HG03378 (cell line): ENCODE measurements at regions not wholly inside any gene's neighbourhood (a gene's known extent, or its start where the extent isn't known, plus 50 kb on each side); places are given as distances from the start of the nearest gene placed in this dataset.

Source experiments
- ATAC-seq: cut with Tn5 transposase; IDR thresholded peaks from one replicate; pipeline ENCODE4 v1.9.1; 2021; ENCODE audit warnings: mild to moderate bottlenecking, moderate library complexity; ENCODE audit not compliant: unreplicated experiment

GRCh38 chr7:130878785-130879184 lies 144.8 kb upstream of the KLF14 start:
- ATAC-seq = no peak

- ATAC-seq = no peak
These were observed 145.2 kb upstream of the KLF14 start for GRCh38 chr7:130879191-130879590.

DNA sequence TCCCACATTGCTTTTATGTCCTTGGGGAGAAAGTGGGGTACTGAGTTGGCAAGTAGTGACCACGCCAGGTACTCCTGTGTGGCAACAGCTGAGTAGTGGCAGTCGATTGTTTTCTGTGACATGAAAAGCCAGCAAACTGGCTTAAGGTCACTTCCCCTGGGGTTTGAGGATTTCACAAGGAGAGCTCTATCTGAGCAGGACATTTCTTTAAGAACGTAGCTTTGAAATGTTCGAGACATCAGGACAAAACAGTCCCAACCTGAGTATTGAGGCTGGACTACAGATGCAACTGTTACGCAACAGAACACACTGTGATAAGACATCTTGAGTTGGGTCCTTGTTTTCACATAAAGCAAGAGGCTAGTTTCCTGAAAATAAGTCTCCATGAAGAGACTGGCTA lies 146.7 kb upstream of the KLF14 start:
- ATAC-seq = no peak

GRCh38 chr7:130881091-130881798 lies 147.2 kb upstream of the KLF14 start:
- no peak for ATAC-seq

DNA sequence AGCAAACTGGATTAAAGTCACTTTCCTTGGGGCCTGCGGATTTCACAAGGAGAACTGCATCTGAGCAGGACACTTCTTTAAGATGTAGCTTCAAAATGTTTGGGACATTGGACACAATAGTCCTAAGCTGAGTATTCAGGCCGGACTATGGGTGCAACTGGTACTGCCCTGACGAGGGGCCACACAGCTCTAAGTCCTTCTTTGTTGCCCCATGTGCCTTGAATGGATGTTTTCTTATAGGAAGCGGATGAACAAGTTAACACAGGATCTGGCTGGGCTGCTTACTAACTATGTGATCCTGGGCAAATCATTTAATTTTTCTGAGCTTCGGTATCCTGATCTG lies 147.8 kb upstream of the KLF14 start:
- no peak for ATAC-seq

DNA sequence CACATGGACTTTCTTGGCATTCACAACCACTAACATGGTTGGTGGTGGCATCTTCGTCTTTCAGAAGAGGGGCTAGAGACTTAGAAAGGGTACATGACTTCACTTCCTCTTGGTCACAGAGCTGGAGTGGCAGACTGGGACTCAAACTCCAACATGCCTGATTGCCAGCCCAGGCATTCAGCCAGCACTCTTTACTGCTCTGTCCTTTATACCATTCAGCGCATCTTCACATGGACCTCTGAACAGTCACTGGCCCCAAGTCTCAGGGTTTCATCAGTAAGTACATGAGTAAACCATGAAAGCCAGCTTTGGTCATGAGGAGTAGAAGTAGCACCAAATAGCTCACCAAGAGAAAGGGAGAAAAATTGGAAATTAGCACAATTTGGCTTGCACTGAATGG lies 148.4 kb upstream of the KLF14 start:
- ATAC-seq = no peak

- no peak for ATAC-seq
These were observed 149.9 kb upstream of the KLF14 start for GRCh38 chr7:130883928-130884327.

- ATAC-seq = no peak
These were observed 150.7 kb upstream of the KLF14 start for GRCh38 chr7:130884437-130885417.

- no peak for ATAC-seq
These were observed 152.6 kb upstream of the KLF14 start for GRCh38 chr7:130886438-130887135.

- no peak for ATAC-seq
These were observed 153.4 kb upstream of the KLF14 start for GRCh38 chr7:130887182-130887956.

DNA sequence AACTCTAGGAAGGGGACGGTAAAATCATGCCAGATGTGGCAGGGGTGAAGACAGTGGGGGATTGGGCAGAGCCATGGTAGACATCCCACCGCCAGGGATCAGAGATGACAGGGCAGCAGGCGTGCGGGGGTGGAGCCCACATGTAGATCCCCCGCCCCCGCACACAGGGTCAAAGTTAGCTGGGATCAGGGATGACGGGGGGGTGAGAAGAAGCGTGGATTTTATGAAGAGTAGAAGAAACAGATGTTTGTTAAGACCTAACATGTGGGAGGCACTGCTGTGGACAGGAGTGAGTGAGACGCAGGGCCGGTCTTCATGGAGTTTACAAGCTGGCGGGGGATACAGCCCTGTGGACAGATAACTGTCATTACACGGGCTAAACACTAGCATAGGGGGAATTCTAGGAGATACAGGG lies 154.0 kb upstream of the KLF14 start:
- ATAC-seq = no peak

DNA sequence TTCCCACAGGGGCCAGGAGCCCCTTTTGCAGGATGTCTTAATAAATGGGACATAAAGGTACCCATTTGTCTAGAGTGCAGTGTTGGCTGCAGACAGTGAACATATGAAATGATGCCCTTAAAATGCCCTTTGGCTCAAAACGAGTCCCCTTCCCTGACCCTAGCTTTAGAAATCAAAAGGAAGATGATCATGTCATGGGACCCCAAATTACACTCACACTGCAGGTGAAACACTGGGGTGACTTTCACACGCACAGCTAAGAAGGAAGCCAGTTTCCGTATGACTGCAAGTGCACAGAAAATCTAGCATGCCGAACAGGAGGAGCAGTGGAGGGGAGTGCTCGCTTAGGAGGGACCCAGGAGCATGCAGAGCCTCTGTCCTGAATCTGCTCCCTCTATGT lies 154.5 kb upstream of the KLF14 start:
- no peak for ATAC-seq

GRCh38 chr7:130890176-130891020 lies 156.4 kb upstream of the KLF14 start:
- no peak for ATAC-seq

DNA sequence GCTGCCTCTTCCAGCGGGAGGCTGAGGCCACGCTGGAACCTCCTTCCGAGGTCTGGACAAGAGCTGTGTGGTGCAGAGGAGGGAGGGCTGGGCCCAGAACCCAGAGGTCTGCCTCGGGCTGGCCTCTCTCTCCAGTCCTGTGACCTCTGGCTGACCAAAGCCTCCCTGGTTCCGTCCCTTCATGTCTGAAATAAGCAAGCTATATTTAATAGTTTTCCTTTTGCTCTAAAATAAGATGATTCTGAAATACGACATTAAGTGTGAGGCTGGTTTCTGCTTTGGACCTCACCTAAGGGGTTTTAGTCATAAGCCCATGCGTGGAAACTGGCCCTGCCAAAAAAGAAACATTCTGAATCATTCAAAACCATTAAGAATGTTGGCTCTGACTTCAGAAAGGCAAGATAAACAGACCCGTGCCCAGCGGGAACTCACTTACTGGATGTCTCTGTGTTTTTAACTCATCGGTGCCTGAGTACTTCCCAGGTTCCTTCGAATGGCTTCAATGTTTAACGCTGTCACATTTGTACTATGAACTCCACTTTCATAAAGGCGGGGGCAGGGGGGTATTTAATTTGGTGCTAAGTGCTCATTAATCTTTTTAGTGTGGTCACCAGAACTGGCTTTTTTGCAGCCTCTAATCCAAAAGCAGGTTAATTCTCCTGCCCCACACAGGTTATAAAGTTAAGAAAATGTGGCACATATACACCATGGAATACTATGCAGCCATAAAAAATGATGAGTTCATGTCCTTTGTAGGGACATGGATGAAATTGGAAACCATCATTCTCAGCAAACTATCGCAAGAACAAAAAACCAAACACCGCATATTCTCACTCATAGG lies 157.5 kb upstream of the KLF14 start:
- ATAC-seq = no peak

GRCh38 chr7:130893441-130893894 lies 159.5 kb upstream of the KLF14 start:
- ATAC-seq = no peak

DNA sequence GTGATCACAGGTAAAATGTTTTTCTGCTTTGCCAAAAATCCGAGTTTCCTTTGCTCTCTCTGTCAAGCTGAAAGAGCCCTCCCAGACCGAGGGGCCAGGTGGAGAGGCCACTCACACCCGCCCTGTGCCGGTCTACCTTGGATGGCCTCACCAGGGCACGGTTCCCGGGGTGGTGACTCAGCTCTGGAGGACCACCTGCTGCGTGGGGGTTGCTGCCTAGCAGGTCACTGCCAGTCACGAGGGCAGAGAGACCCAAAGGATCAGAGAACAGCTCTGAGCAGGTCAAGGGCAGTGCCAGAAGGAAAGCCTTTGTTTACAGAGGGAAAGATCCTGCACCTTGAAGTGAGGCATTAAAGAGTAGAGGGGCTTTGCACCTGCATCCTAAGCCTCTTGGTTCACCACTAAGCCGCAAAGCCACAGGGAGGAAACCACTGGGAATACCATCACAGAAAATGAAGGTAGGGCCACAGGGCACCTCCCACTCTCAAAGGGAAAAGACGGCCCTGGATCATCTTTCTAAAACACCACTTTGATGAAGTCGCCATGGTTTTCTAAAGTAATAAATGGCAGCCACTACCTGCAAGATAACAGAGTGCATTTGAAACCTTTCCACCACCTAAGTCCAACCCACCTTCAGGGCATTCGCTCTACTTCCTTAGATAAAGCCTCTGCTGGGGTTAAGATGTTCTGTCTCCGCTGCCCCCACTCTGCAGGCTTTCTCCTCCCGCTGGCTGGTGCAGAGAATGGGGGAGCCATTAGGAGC lies 160.3 kb upstream of the KLF14 start:
- ATAC-seq = no peak

DNA sequence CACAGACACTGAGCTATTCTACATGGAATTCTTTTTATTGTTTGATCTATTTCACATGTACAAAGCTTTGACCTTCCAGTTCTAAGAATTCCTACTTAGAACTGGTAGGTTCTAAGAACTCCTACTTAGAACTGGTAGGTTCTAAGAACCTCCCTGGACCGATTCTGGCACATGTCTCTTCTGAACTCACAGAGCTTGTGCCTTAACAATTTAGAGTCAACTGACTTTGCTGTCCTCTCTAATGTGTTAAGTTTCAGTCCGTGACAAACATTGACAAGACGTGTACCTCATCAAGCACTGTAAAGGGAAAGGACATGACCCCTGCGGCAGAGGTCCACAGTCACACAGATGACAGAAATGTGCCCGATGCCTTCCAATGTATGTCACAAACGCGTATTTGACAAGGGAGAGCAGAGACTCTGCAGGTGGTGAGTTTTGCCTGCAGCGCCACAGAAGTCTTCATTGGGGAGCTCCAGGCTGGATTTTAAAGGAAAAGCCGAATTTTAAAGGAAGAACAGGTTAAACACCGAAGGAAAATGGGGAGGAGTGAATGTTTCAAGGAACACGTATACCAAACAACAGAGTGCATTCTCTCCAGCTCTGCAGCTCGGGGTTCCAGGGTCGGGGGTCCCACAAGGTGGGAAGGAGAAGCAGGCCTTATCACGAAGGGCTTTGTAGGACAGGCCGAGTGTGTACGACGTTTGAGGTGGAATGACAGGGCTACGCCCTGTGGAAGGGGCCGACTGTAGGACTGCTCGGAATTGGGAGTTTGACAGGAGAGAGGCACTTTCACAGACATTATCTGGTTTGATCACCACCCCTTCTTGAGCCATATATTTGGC lies 161.1 kb upstream of the KLF14 start:
- no peak for ATAC-seq
